Psoas muscle (tissue), 7 donors: ENCODE measurements at regions not wholly inside any gene's neighbourhood (a gene's known extent, or its start where the extent isn't known, plus 50 kb on each side); places are given as distances from the start of the nearest gene placed in this dataset.

Experiments
- ATAC-seq, 4 donors: fragments of 200-7000 bp; cut with Tn5 transposase; one replicate each; pipeline ENCODE4 v1.9.1; 2020; ENCODE audit warnings: moderate library complexity in 3 of 4, mild to moderate bottlenecking in 2 of 4
- DNase-seq, 2 donors: peaks; one replicate each; pipeline ENCODE4 v3.0.0-alpha.2; 2020
- H3K27ac ChIP-seq: fragments of 200-600 bp; one replicate; pipeline ENCODE4 v1.8.0; 2022
- H3K27me3 ChIP-seq, 3 donors: fragments of 200-600 bp in 1 of 3; one replicate each; pipeline versions ENCODE4 v1.6.1 to v1.8.0; 2013 to 2022; ENCODE audit warnings: low read length in 2 of 3, mild to moderate bottlenecking in 2 of 3, moderate library complexity in 1 of 3; ENCODE audit not compliant: insufficient read depth in 3 of 3
- H3K36me3 ChIP-seq, 2 donors: fragments of 200-600 bp in 1 of 2; one replicate each; pipeline versions ENCODE4 v1.6.1 to v1.8.0; 2013 to 2022; ENCODE audit warnings: low read depth in 1 of 2, mild to moderate bottlenecking in 1 of 2, moderate library complexity in 1 of 2; ENCODE audit not compliant: insufficient read depth in 1 of 2
- H3K4me1 ChIP-seq: fragments of 200-600 bp; one replicate; pipeline ENCODE4 v1.8.0; 2022
- H3K4me3 ChIP-seq: fragments of 200-600 bp; one replicate; pipeline ENCODE4 v1.8.0; 2022; ENCODE audit warnings: mild to moderate bottlenecking
- H3K9me3 ChIP-seq: fragments of 200-600 bp; one replicate; pipeline ENCODE4 v1.8.0; 2022
- CTCF ChIP-seq: fragments of 200-600 bp; IDR thresholded peaks from one replicate; pipeline ENCODE4 v1.8.0; 2022; ENCODE audit warnings: antibody characterized with exemption
- WGBS, 3 donors: extraction: QIAGEN DNeasy Blood & Tissue Kit; methylation state at CpG; one replicate each; pipeline versions ENCODE4 v1.1.6 to v1.1.7; 2013; 5-methylcytosine and 5-hydroxymethylcytosine counted together
- intact Hi-C, 2 donors: fragments of 100-400 bp; cut with DNase I; formaldehyde crosslinking; loops; one replicate each; pipeline versions ENCODE4 v1.11.0 to v1.14.2; 2022
- donor health status: healthy with polysubstance abuse.
- donor health status: DM: no; HTN: no; CAD: no; lungs with moderate emphysema.
- donor health status: Bipolar disorder and iron deficiency.
- donor health status: healthy.
- donor health status: DM: yes; HTN: yes; CAD: no.
- donor health status: DM: no; HTN: no; CAD: no.
- donor health status: DM: yes; HTN: yes; CAD: no.

GRCh38 chr6:170108890-170109587, 181.8 kb downstream of the DLL1 start:
- H3K36me3 ChIP-seq = no peaks in the 10 kb centered on the region
- H3K27ac ChIP-seq = no peak overlapping the region
- H3K4me3 ChIP-seq = no peak overlapping the region
- no peaks in the 10 kb centered on the region for H3K9me3 ChIP-seq
- no peak for DNase-seq
- TF ChIP-seq CTCF = no peak
- H3K4me1 ChIP-seq = no peaks in the 10 kb centered on the region
- intact Hi-C loops = no loop called here
- ATAC-seq = no peak
- H3K27me3 ChIP-seq = no peaks in the 10 kb centered on the region
- WGBS, 3 donors = 88 to 91% (median 90%) methylated on average over 15 of the region's 15 CpGs

GRCh38 chr6:170108456-170108855, 182.4 kb downstream of the DLL1 start:
- intact Hi-C loops = no loop called here
- Histone ChIP-seq H3K36me3 (no peaks in the 10 kb centered on the region), H3K27me3 (no peaks in the 10 kb centered on the region), H3K4me1 (no peaks in the 10 kb centered on the region), H3K4me3 (no peak overlapping the region), H3K27ac (no peak overlapping the region), H3K9me3 (no peaks in the 10 kb centered on the region)
- peak in 1 of 2 donors; percentile 34 for DNase-seq
- 83 to 88% (median 83%) methylated on average over 9 of the region's 9 CpGs for WGBS, 3 donors
- no peak for TF ChIP-seq CTCF
- no peak for ATAC-seq

- H3K9me3 ChIP-seq = no peaks in the 10 kb centered on the region
- H3K4me3 ChIP-seq = no peak overlapping the region
- ATAC-seq = no peak
- WGBS, 3 donors = 91 to 94% (median 91%) methylated on average over 13 of the region's 13 CpGs
- no peak overlapping the region for H3K27ac ChIP-seq
- DNase-seq = peak in 1 of 2 donors; percentile 34
- no peaks in the 10 kb centered on the region for H3K27me3 ChIP-seq
- H3K4me1 ChIP-seq = no peaks in the 10 kb centered on the region
- no peaks in the 10 kb centered on the region for H3K36me3 ChIP-seq
- intact Hi-C loops = no loop called here
- no peak for TF ChIP-seq CTCF
These were observed 183.2 kb downstream of the DLL1 start for GRCh38 chr6:170107606-170108222.

GRCh38 chr6:170106906-170107525, 183.9 kb downstream of the DLL1 start:
- H3K27me3 ChIP-seq = no peaks in the 10 kb centered on the region
- H3K36me3 ChIP-seq = no peaks in the 10 kb centered on the region
- ATAC-seq (no peak), DNase-seq (peak in 1 of 2 donors; percentile 39)
- 80 to 90% (median 85%) methylated on average over 14 of the region's 14 CpGs for WGBS, 3 donors
- H3K4me3 ChIP-seq = no peak overlapping the region
- TF ChIP-seq CTCF = no peak
- H3K27ac ChIP-seq = no peak overlapping the region
- no peaks in the 10 kb centered on the region for H3K4me1 ChIP-seq
- intact Hi-C loops = no loop called here
- no peaks in the 10 kb centered on the region for H3K9me3 ChIP-seq
